SH-SY5Y (cell line): ENCODE measurements at regions not wholly inside any gene's neighbourhood (a gene's known extent, or its start where the extent isn't known, plus 50 kb on each side); places are given as distances from the start of the nearest gene placed in this dataset.

Experiments used
- GATA2 ChIP-seq: IDR thresholded peaks from 2 replicates; pipeline ENCODE4 v1.6.1; 2011; ENCODE audit warnings: mild to moderate bottlenecking, low read depth, low read length
- GATA3 ChIP-seq: IDR thresholded peaks from 2 replicates; pipeline ENCODE4 v1.6.1; 2011; ENCODE audit warnings: low read depth, mild to moderate bottlenecking, low read length, moderate library complexity

GRCh38 chr17:70613681-70614080, 444.3 kb downstream of the KCNJ2 start:
- TF ChIP-seq GATA2 (no peak), GATA3 (no peak)

DNA sequence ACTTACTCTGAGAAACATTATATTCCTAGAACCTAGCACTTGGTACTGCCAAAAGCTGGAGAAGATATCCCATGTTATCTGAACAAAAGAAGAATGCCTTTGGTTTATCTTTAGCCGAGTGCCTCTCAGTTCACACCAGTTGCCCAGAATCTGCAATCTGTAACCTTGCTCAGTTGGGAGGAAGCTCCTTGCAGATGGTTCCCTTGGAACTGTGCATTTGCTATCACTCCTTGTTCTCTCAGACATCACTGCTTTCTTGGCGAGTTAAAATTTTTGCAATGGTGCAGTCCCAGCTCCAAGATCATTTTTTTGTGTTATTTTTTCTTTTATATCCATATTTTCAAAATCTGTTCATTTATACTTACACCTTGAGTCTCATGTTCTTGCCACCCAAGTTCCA, 446.5 kb downstream of the KCNJ2 start:
- TF ChIP-seq GATA2 (no peak), GATA3 (no peak)

DNA sequence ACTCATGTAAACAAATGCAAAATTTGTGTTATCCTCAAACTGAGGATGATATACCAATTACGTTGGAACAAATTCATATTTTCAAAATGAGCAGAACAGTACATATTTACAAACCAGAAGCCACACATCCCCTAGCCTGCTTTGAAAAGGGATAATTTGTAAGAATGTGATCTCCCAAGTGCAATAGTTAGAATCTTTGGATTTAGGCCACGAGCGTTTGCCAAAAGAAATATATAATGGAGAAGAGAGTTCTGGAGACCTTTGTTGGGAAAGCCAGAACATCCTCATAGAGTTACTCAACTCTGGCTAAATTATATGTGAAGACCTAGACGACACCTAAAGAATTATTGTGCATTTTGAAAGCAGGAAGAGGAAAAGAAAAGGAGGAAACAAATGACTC, 449.3 kb downstream of the KCNJ2 start:
- TF ChIP-seq GATA2 (no peak), GATA3 (no peak)

GRCh38 chr17:70621566-70621965, 452.2 kb downstream of the KCNJ2 start:
- TF ChIP-seq GATA2 (no peak), GATA3 (no peak)

GRCh38 chr17:70622368-70623260, 453.3 kb downstream of the KCNJ2 start:
- no peak for TF ChIP-seq GATA3
- no peak for TF ChIP-seq GATA2

DNA sequence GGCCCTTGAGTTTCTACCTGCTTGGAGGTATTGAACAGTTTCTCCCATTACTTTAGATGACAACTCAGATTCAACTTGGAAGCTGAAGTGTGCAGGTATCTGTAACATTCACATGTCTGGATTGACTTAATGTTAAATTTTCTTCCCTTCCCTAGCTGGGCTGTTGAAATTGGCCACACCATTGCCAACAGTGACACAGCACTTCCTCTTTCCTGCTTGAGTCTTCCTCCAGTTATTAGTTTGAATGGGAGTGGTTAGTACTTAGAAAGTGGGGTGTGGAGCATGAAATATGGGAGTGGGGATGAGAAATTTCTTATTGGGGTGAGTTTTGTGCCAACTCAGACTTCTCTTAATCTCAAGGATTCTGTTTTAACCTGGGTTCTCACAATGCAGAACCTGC, 454.9 kb downstream of the KCNJ2 start:
- TF ChIP-seq GATA2 (no peak), GATA3 (no peak)

DNA sequence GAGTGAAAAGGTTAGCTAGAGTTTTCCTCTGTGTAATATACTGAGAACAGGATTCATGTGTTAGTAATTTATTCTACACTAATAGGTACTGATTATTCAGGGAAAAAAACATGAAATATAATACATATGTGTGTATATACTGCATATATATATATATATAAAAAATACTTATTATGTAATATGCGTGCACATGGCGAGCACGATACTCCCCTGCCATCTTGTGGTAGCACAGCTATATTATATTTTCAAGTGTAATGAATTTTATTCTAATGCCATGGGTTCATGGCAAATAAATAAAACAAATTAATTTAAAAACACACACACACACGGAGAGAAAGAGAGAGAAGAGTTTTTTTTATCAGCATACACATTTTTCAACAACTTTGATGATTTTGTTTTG, 460.6 kb downstream of the KCNJ2 start:
- TF ChIP-seq GATA3 = no peak
- TF ChIP-seq GATA2 = no peak

GRCh38 chr17:70636517-70637133, 467.3 kb downstream of the KCNJ2 start:
- TF ChIP-seq GATA2 (no peak), GATA3 (no peak)

- TF ChIP-seq GATA3 (no peak), GATA2 (no peak)
Observed at GRCh38 chr17:70642059-70642458, 472.7 kb downstream of the KCNJ2 start.

DNA sequence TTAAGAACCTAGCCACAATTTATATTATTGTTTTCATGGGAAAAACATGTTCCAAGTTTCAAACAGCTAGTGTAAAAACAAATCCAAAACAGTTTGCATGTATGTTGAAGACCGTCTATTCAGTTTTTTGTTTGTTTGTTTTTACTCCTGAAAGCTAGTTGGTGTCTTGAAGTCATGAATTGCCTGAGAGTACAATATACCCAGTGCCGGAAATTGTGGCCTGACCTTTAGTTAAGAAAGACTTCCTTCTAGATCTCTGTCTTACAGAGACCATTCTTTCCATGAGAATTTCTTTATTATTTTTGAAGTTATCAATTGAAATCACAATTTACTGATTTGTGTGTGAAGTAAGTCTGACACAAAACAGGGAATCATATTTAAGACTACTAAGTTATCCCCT, 474.8 kb downstream of the KCNJ2 start:
- TF ChIP-seq GATA2 (no peak), GATA3 (no peak)

DNA sequence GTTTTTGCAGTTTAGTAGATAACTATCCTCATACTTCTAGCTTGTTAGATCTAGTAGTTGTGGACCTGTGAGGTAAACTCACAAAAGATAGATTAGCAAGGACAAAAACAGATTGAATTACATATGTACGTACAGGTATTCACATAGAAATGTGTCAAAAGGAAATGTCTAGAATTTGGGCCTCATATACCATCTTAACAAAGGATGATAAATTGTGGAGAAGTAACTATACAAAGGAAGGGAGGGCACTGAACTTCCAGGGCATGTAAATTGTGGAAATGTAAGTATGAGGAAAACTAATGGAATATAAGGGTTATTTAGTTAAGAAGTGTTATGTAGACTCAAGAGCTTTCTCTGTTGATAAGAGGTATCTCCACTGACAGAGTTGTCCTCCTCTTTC, 477.3 kb downstream of the KCNJ2 start:
- TF ChIP-seq GATA2 (no peak), GATA3 (no peak)

DNA sequence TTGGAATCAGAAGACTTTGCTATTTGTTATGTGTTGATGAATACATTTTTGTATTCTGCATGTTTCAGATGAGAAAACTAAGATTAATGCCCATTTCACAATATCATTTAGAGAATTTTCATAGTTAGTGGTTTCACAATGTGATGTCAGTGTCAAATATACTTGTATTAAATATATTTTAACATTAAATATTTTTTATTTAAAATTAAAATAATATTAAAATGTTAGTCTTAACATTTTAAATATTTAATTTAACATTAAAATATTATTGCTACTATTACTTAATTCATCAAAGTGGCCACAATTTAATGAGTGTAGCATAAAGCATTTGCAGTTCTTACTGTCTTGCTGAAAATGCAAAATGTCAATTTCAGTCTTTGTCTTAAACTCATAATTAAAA, 478.8 kb downstream of the KCNJ2 start:
- TF ChIP-seq GATA2 (no peak), GATA3 (no peak)

DNA sequence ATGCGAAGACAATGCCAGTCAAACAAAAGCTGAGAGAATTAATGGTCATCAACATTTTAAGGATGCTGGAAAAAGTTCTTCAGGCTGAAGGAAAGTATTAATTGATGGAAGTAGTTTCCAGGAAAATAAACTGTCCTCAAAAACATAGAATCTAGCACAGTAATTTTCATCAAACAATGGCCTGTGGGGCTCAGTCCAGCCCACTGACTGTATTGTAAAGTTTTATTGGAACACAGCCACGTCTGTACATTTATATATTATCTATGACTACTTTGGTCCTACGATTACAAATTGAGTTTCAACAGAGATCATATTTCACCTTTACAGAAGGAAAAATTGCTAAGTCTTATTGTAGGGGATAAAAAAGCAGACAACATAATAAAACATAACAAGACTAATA, 484.5 kb downstream of the KCNJ2 start:
- TF ChIP-seq GATA3 (no peak), GATA2 (no peak)

GRCh38 chr17:70654706-70655105, 485.4 kb downstream of the KCNJ2 start:
- TF ChIP-seq GATA3 (peak; percentile 60; the same call in 1 of the 2 replicates), GATA2 (peak; percentile 82)
